ENCODE measurements at regions not wholly inside any gene's neighbourhood (a gene's known extent, or its start where the extent isn't known, plus 50 kb on each side); places are given as distances from the start of the nearest gene placed in this dataset.
A peak's percentile ranks its signal among the peaks of the same experiment; 100 is the strongest.

GRCh38 chr20:12166053-12166717 lies 248.5 kb downstream of the BTBD3 start:
- peak; percentile 99 for DNase-seq (ENCODE audit: low read depth)
- peak; percentile 29 for TF ChIP-seq CTCF (IDR thresholded peaks at IDR 0.05; ENCODE audit: low read length, missing control alignments)
- no peak overlapping the region for H3K4me3 ChIP-seq (replicated peaks; ENCODE audit: low read depth, low read length)

- TF ChIP-seq CTCF (IDR thresholded peaks at IDR 0.05; ENCODE audit: low read length, missing control alignments), result no peak
- no peak overlapping the region for H3K4me3 ChIP-seq (replicated peaks; ENCODE audit: low read depth, low read length)
- no peak for DNase-seq (ENCODE audit: low read depth)
Measured at GRCh38 chr20:12170406-12170805, 252.7 kb downstream of the BTBD3 start.

- DNase-seq (ENCODE audit: low read depth), result peak; percentile 92
- no peak for TF ChIP-seq CTCF (IDR thresholded peaks at IDR 0.05; ENCODE audit: low read length, missing control alignments)
- H3K4me3 ChIP-seq (replicated peaks; ENCODE audit: low read depth, low read length), result no peak overlapping the region
Measured at GRCh38 chr20:12171923-12172524, 254.3 kb downstream of the BTBD3 start.

GRCh38 chr20:12173347-12174012 lies 255.8 kb downstream of the BTBD3 start:
- no peak for DNase-seq (ENCODE audit: low read depth)
- no peak overlapping the region for H3K4me3 ChIP-seq (replicated peaks; ENCODE audit: low read depth, low read length)
- TF ChIP-seq CTCF (IDR thresholded peaks at IDR 0.05; ENCODE audit: low read length, missing control alignments), result no peak

GRCh38 chr20:12175538-12175937 lies 257.8 kb downstream of the BTBD3 start:
- no peak for DNase-seq (ENCODE audit: low read depth)
- no peak for TF ChIP-seq CTCF (IDR thresholded peaks at IDR 0.05; ENCODE audit: low read length, missing control alignments)
- no peak overlapping the region for H3K4me3 ChIP-seq (replicated peaks; ENCODE audit: low read depth, low read length)

- no peak for DNase-seq (ENCODE audit: low read depth)
- H3K4me3 ChIP-seq (replicated peaks; ENCODE audit: low read depth, low read length), result no peak overlapping the region
- TF ChIP-seq CTCF (IDR thresholded peaks at IDR 0.05; ENCODE audit: low read length, missing control alignments), result no peak
Measured at GRCh38 chr20:12177657-12178293, 260.1 kb downstream of the BTBD3 start.

All from fibroblast of pulmonary artery (primary cell).